ENCODE measurements at regions not wholly inside any gene's neighbourhood (a gene's known extent, or its start where the extent isn't known, plus 50 kb on each side); places are given as distances from the start of the nearest gene placed in this dataset.

- no peak for TF ChIP-seq CBFB (CRISPR knock-in tag; IDR thresholded peaks at IDR 0.05; ENCODE audit: low read depth)
- TF ChIP-seq IRF1 (CRISPR knock-in tag; IDR thresholded peaks at IDR 0.05) = no peak
- no peak for TF ChIP-seq CTCF (IDR thresholded peaks at IDR 0.05)
- TF ChIP-seq NR1H2 (CRISPR knock-in tag; IDR thresholded peaks at IDR 0.05) = no peak
- TF ChIP-seq E2F1 (CRISPR knock-in tag; IDR thresholded peaks at IDR 0.05) = no peak
- TF ChIP-seq E2F4 (CRISPR knock-in tag; IDR thresholded peaks at IDR 0.05; ENCODE audit: borderline replicate concordance, low read depth) = no peak
- no peak for TF ChIP-seq MAX (CRISPR knock-in tag; IDR thresholded peaks at IDR 0.05)
- no peak for TF ChIP-seq SMAD4 (CRISPR knock-in tag; IDR thresholded peaks at IDR 0.05)
- no peak for TF ChIP-seq JUN (CRISPR knock-in tag; IDR thresholded peaks at IDR 0.05)
- TF ChIP-seq ZNF232 (CRISPR knock-in tag; IDR thresholded peaks at IDR 0.05) = no peak
- no peak for TF ChIP-seq ATF3 (CRISPR knock-in tag; conservative IDR thresholded peaks at IDR 0.05)
- no peak for TF ChIP-seq SOX15 (CRISPR knock-in tag; IDR thresholded peaks at IDR 0.05)
Measured at GRCh38 chr2:173678186-173678585, 287.0 kb downstream of the SP3 start.

Data from WTC11 (cell line).